Ishikawa (cell line): ENCODE measurements at regions not wholly inside any gene's neighbourhood (a gene's known extent, or its start where the extent isn't known, plus 50 kb on each side); places are given as distances from the start of the nearest gene placed in this dataset.

Experiments used
- CEBPB ChIP-seq: IDR thresholded peaks from 2 replicates; pipeline ENCODE4 v1.6.1; 2012
- CREB1 ChIP-seq: IDR thresholded peaks from 2 replicates; pipeline ENCODE4 v1.6.1; 2012; ENCODE audit warnings: low read depth
- EGR1 ChIP-seq: IDR thresholded peaks from 2 replicates; pipeline ENCODE4 v1.6.1; 2012
- EP300 ChIP-seq: IDR thresholded peaks from 2 replicates; pipeline ENCODE4 v1.6.1; 2012; ENCODE audit warnings: borderline replicate concordance
- FOXM1 ChIP-seq: IDR thresholded peaks from 2 replicates; pipeline ENCODE4 v1.6.1; 2012; ENCODE audit warnings: low read depth, borderline replicate concordance
- MAX ChIP-seq: IDR thresholded peaks from 2 replicates; pipeline ENCODE4 v1.6.1; 2012
- NFIC ChIP-seq: IDR thresholded peaks from 2 replicates; pipeline ENCODE4 v1.6.1; 2012
- RAD21 ChIP-seq: IDR thresholded peaks from 2 replicates; pipeline ENCODE4 v1.6.1; 2012; ENCODE audit warnings: low read depth
- REST ChIP-seq: IDR thresholded peaks from 2 replicates; pipeline ENCODE4 v1.6.1; 2012; ENCODE audit warnings: low read depth, mild to moderate bottlenecking
- TAF1 ChIP-seq: IDR thresholded peaks from 2 replicates; pipeline ENCODE4 v1.6.1; 2012; ENCODE audit warnings: low read depth, mild to moderate bottlenecking
- TCF12 ChIP-seq: IDR thresholded peaks from 2 replicates; pipeline ENCODE4 v1.6.1; 2012; ENCODE audit warnings: low read depth
- TEAD4 ChIP-seq: IDR thresholded peaks from 2 replicates; pipeline ENCODE4 v1.6.1; 2012
- USF1 ChIP-seq: IDR thresholded peaks from 2 replicates; pipeline ENCODE4 v1.6.1; 2012
- YY1 ChIP-seq: IDR thresholded peaks from 2 replicates; pipeline ENCODE4 v1.6.1; 2012; ENCODE audit warnings: low read depth
- ZBTB7A ChIP-seq: IDR thresholded peaks from 2 replicates; pipeline ENCODE4 v1.6.1; 2012; ENCODE audit warnings: low read depth

- no peak for TF ChIP-seq TAF1
- no peak for TF ChIP-seq NFIC
- TF ChIP-seq CREB1, result no peak
- no peak for TF ChIP-seq FOXM1
- TF ChIP-seq TEAD4, result no peak
- no peak for TF ChIP-seq EGR1
Observed at GRCh38 chr5:164185000-164185399, 679.6 kb downstream of the MAT2B start.

GRCh38 chr5:164186550-164186949 is 681.1 kb downstream of the MAT2B start:
- TF ChIP-seq CREB1 (no peak), YY1 (no peak), USF1 (no peak), MAX (no peak), TCF12 (no peak), RAD21 (no peak), TAF1 (no peak), FOXM1 (no peak), EP300 (no peak), TEAD4 (no peak)

- no peak for TF ChIP-seq TEAD4
- TF ChIP-seq YY1, result no peak
- no peak for TF ChIP-seq TAF1
- TF ChIP-seq FOXM1, result no peak
- TF ChIP-seq USF1, result no peak
- TF ChIP-seq MAX, result no peak
- TF ChIP-seq RAD21, result no peak
- no peak for TF ChIP-seq TCF12
- no peak for TF ChIP-seq EGR1
- TF ChIP-seq REST, result no peak
- TF ChIP-seq CREB1, result no peak
- no peak for TF ChIP-seq ZBTB7A
- TF ChIP-seq EP300, result no peak
- no peak for TF ChIP-seq CEBPB
- TF ChIP-seq NFIC, result no peak
Observed at GRCh38 chr5:164187785-164188184, 682.4 kb downstream of the MAT2B start.

GRCh38 chr5:164188733-164189148 is 683.3 kb downstream of the MAT2B start:
- TF ChIP-seq EP300, result no peak

GRCh38 chr5:164191240-164191639 is 685.8 kb downstream of the MAT2B start:
- no peak for TF ChIP-seq NFIC
- TF ChIP-seq REST, result no peak
- no peak for TF ChIP-seq ZBTB7A
- no peak for TF ChIP-seq EGR1
- TF ChIP-seq TCF12, result no peak
- TF ChIP-seq RAD21, result no peak
- no peak for TF ChIP-seq YY1
- no peak for TF ChIP-seq CEBPB
- TF ChIP-seq USF1, result no peak
- no peak for TF ChIP-seq CREB1
- TF ChIP-seq TEAD4, result no peak
- TF ChIP-seq TAF1, result no peak
- TF ChIP-seq MAX, result no peak
- TF ChIP-seq EP300, result no peak
- TF ChIP-seq FOXM1, result no peak

- TF ChIP-seq TAF1 (no peak), USF1 (no peak), NFIC (no peak), YY1 (no peak), EP300 (no peak)
Observed at GRCh38 chr5:164202338-164202737, 696.9 kb downstream of the MAT2B start.
